GM19455 (cell line): ENCODE measurements at regions not wholly inside any gene's neighbourhood (a gene's known extent, or its start where the extent isn't known, plus 50 kb on each side); places are given as distances from the start of the nearest gene placed in this dataset.

Source experiments
- ATAC-seq: cut with Tn5 transposase; IDR thresholded peaks from one replicate; pipeline ENCODE4 v1.9.1; 2021; ENCODE audit not compliant: unreplicated experiment

DNA sequence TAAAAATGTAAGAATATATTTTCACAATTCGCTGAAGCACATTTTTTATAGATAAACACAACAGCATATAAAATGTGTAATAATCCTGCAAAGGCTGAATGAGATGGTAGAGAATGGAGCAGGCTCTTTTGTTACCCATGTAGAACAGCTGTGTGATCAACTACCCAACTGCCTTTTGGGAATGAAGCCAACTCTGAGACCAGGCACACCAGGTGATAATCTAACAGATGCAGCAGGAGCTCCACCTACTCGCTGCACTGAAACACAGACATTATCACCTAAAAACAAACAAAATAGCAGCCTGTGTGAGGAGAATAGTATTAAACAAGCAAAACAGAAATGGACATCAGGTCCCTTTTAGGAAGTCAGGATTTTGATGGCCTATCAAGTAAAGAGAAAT is 183.3 kb downstream of the CCDC59 start:
- no peak for ATAC-seq

DNA sequence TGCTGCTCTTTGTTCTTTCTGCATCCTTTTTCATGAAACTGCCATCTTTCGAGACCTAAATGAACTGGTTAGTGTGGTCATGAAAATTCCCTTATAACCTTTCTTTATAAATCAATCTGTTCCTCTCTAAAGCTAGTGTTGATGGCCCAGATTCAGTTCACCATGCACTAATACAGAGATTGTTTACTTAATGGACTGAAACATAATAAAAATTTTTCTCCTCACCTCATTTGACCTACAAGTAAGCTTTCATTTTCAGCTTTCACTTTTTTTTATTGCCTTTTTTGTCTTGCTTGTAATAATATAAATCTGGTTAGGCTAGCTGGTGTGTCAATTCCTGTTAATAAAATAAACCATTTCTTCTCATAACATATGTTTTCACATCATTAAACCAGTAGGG is 183.8 kb downstream of the CCDC59 start:
- no peak for ATAC-seq

DNA sequence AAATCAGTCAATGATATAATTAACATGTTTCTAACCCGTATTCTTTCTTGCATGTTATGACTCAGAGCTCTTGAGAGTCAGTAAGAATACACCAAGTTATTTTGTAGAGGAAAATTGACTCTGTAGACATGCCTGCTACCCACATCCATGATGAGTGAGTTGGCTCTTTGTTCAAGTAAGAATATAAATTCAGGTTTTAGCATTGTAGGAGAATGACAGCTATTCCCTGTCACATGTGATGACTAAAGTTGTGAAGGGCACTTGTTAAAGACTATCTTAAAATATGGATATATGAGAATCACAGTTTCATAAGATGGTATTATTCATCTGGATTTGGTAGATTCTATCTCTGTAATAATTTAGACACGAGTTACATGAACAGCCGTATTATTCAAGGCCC is 209.1 kb downstream of the CCDC59 start:
- no peak for ATAC-seq

DNA sequence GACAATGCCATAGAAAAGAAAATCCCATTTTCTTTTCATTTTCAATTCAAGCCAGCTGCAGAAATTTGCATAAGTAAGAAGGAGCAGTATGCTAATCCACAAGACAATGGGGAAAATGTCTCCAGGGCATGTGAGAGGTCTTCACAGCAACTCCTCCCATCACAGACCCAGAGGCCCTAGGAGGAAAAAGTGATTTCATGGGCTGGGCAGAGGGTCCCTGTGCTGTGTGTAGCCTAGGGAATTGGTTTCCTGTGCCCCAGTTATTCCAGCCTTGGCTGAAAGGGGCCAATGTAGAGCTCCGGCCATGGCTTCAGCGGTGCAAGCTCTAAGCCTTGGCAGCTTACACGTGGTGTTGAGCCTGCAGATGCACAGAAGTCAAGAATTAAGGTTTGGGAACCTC is 211.4 kb downstream of the CCDC59 start:
- ATAC-seq, result no peak

DNA sequence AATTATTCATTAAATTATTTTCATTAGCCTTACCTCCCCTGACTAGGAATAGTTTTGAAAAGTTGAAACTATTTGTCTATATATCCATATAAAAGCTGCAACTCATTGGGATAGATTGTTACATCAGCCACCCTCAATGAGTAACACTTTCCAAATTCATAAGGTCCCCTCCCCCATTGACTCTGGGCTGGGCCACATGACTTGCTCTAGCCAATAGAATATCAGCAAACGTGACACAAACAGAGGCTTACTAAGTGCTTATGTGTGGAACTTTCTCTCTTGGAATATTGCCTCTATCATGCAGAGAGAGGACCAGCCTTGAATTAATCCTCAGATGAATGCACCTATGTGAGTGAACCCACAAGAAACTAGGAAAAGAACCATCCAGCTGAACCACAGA is 213.7 kb downstream of the CCDC59 start:
- ATAC-seq, result no peak

DNA sequence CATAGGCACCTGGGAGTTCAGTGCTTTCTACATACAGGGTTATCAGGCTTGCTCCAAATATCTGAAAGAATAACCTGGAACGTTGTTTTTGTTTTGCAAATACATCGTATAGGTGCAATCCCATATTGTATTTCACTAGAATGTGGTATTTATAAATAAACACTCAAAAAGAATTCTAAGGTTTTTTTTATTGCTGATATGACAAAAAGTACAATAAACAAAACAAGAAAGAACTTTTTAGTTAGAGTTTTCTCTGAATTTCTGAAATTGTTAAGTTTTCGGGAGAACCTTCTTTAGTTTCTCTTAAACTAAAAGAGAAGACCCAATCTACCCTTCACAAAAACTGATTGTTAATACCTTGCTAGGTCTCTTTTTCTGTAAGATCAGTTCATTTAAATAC is 225.8 kb downstream of the CCDC59 start:
- no peak for ATAC-seq

DNA sequence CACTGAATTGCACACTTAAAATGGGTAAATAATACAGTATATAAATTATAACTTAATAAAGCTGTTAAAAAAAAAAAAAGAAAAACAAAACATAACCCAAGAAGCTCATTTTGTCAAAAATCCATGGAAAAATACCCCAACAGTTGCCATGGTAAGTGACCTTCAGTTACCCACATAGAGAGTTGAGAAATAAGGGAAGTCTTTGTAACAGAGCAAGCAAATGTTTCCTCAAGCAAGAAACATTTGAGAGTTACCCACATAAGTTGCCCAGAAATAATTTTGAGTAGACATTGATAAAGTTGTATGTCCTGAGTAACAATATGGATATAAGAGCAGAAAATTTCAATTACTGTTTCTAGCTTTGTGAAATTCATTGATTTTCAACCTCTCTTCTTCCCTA is 227.4 kb downstream of the CCDC59 start:
- no peak for ATAC-seq

DNA sequence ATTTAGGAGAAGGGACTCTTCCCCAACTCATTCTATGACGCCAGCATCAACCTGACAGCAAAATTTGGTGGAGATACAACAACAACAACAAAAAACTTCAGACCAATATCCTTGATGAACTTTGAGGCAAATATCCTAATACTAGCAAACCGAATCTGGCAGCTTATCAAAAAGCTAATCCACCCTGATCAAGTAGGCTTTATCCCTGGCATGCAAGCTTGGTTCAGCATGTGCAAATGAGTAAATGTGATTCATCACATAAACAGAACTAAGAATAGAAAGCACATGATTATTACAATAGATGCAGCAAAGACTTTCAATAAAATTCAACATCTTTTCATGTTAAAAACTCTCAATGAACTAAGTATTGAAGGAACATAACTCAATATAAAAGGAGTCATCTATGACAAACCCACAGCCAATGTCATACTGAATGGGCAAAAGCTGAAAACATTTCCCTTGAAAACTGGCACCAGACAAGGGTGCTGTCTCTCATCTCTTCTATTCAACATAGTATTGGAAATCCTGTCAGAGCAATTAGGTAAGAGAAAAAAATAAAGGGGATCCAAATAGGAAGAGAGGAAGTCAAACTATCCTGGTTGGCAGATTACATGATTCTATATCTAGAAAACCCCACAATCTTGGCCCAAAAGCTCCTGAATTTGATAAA is 233.3 kb downstream of the CCDC59 start:
- ATAC-seq, result no peak

DNA sequence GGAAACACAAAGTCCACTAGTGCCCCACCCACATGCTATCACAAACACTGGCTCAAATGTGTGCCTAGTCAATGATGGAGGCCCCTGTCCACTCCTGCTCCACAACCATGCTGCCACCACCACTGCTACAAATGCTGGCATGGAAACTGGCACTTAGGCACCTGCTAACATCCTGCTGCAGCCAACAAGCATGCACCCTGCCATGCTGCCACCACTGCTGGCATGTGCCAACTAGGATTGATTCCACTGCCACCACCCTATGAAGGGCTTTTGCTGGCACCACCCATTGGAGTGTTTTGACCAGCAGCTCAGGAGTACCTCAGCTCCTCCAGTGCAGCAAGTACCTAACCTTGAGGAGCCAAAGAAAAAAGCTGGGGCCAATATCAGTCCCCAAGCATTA is 236.6 kb downstream of the CCDC59 start:
- no peak for ATAC-seq

DNA sequence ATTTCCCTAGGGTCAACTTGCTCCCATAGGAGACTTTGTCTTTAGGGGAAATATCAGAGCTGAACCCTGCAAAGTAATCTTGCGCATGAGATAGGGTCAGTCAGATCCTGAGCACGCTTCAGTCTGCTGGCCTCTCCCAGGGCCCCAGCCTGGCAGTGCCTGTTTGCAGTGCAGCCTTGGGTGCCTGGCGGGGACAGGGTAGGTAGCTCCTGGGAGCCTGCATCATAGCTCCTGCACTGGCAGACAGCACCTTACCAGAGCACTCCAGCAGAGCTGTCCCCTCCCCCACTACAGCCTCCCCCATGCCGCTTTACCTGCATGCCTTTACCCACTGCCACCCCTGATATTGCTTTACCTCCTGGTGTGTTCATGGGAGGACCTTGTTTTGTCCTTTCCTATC is 237.3 kb downstream of the CCDC59 start:
- no peak for ATAC-seq

DNA sequence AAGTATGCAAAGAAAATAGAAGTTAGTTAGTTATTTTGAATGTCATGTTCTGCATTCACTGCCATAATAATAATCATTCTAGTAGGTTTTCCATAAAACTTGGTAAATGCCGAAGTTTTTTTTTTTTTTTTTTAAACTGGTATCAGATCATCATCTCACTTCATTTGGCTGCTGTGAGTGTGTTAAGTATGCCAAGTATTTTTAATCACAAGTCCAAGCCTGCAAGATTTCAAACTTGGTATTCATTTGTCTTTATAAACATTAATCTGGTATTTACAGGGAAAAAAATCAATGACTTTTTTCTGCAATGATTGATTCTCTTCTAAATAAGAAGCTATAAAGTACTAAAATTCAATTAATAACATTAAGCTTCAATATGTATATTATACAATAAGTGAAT is 248.9 kb downstream of the CCDC59 start:
- no peak for ATAC-seq

DNA sequence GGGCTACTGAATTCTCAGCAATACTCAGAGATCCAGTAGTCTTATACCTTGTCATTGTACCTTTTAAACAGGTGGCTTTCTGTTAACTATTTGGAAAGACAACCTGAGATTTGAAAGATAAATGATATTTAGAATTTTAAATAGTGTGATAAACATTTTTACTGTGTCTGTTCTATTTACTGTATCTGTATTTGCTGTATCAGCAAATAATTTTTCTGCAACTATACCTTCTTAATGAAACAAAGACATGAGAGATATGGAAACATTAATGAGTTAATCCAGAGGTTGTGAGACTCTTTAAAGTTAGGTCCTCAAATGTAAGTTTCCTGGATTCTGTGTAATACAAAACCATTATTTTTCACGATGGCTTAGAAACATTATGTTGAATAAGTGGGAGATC is 249.6 kb downstream of the CCDC59 start:
- ATAC-seq, result no peak

DNA sequence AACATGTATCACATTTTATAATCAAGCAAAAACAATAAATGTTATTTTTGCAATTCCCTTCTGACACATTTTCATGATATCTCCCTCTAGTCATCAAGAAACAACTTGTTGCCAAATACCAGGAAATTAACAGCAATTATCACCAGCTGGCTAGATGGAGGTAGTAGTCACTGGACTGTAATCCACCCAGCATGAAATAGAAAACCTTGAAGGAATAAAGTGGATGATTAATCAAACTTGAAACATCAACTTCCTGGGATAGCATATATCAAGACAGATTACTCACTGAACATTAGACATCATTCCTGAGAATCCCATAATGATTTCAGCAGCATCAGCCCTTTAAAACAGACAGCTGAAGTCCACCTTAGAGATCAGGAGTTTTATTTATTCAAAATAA is 259.0 kb downstream of the CCDC59 start:
- no peak for ATAC-seq

DNA sequence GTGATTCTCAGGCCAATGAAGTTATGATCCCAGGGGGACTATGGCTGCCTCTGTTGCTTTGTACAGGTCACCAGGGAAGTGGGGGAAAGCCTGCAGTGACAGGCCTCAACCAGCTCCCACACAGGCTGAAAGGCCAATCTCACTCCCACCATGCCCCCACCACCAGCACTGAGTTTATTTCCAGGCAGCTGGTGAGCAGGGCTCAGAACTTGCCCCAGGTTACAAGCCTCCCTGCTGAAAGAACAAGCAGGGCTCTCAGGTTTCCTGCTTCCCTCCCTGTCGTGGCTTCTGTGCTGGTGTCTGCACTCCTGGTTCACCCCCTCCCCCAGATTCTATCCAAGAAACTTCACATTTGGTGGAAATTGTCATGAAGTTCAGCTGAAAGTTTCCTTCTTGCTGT is 260.3 kb downstream of the CCDC59 start:
- ATAC-seq, result no peak

DNA sequence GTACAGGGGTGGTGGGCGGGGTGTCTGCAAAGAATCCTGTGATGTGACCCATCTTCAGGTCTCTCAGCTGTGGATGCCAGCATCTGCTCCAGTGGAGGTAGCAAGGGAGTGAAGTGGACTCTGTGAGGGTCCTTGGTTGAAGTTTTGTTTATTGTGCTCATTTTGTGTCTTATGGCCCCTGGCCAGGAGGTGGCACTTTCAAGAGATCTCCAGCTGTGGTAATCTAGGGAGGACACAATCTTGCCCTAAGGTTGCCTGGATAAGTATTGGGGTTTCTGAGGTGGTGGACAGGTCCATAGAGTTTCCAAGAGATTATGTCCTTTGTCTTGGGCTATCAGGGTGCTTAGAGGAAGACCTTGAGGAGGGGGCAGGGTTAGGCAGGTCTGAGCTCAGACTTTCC is 260.7 kb downstream of the CCDC59 start:
- ATAC-seq, result no peak

DNA sequence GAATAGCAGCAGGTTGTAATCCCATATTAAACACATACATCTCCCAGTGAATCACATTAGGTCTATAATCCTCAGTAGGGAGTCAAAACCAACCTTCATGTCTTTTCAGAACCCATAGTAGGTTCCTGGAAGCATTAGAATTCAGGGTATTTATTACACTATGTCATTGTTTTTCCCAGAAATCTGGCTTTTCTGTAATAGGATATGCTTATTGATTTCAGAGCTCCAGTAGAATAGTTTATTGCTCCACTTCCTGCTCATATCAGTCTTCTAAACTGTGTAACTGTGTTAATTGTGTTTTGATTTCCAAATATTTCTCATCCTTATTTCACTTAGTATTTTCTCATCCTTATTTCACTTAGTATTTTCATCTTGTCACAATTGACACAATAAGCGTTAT is 268.0 kb downstream of the CCDC59 start:
- ATAC-seq, result no peak

DNA sequence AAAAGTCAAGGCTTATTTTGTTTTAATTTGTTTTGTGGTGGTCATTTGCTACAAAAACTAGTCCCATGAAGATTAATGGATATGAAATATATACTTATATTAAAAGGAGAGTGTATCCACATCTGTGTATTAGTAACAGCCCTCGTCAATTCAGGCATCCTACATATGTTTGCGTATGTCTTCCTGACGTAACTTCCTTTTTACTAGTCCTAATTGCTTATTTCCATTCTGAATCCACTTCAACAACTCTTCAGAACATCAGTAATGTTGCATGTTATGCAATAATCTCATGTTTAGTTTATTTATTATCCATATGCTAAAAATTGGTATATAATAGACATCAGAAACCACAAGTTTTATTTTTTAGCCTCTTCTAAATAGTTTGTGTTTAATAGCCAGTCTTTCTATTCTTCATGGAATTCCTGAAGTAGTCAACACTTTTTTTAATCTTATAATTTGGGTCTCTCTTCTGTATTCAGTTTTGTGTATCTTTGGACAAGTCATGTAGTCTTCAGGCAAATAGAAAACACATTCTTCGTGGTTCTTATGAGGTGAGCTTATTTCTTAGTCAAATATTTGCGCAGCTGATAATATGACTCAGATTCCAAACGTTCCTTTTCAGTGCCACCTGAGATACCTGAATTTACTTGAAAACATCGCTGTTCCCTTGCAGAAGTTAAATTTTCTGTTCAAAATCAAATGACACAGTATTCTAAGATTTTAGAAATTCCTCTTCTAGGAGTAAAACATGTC is 268.6 kb downstream of the CCDC59 start:
- no peak for ATAC-seq

DNA sequence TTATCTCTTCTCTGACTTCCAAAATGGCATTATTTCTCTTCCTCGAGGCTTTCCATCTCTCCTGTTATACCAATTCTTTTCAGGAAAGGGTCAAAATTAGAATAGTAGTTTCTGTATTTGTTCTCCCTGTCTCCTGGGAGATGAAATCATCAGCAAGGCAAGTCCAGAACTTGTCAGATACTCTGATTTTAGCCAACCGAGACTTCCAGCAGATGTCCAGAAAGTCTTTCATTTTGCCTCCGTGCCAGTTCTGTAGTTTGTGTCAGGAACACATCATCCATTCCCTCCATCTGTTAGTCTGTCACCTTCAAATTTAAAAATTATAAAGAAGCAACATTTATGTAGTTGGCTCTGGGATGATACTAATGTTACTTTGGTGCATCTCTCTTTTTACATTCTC is 275.7 kb downstream of the CCDC59 start:
- no peak for ATAC-seq

DNA sequence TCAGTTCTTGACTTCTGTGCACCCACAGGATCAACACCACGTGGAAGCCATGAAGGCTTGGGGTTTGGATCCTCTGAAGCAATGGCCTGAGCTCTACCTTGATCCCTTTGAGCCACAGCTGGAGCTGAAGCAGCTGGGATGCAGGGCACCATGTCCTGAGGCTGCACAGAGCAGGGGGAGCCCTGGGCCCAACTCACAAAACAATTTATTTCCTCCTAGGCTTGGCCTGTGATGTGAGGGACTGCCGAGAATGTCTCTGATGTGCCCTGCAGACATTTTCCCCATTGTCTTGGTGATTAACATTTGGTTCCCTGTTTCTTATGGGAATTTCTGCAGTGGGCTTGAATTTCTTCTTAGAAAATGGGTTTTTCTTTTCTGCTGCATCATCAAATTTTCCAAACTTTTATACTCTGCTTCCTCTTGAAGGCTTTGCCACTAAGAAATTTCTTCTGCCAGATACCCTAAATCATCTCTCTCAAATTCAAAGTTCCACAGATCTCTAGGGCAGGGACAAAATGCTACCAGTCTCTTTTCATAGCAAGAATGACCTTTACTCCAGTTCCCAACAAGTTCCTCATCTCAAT is 288.2 kb downstream of the CCDC59 start:
- no peak for ATAC-seq

DNA sequence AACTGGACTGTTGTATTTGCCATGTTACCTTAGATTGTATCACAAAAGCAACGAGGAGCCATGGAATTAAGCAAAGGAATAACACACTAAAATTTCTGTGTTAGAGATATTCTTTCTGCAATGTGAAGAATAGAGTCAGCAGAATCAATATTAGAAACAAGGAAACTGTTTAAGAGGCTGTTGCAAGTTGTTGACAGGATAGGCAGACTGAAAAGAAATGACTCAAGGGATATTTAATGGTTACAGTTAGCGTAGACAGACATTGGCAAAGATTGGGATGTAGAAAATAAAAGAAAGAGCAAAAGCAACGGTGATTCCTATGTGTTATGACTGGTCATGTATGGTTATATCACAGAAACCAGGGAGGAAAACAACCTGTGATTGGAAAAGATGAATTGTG is 299.0 kb upstream of the PPFIA2 start:
- ATAC-seq, result no peak

DNA sequence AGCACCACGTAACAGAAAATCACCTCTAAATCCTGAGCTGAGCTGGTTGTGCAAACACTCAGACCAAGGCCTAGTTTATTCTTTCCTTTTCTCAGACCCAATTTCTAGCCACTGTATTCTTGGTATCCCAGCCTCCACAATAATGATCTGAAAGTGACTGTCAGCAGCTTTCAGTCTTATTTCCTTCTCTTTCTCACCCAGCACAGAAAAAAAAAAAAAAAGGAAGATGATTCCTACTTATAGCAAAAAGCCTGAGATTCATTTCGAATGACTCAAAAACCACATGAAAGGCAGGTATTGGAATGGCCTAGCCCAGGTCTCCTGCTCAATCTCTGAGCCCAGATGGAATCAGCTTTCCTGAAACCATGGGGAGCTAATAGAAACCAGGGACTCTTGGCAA is 298.6 kb upstream of the PPFIA2 start:
- ATAC-seq, result no peak

DNA sequence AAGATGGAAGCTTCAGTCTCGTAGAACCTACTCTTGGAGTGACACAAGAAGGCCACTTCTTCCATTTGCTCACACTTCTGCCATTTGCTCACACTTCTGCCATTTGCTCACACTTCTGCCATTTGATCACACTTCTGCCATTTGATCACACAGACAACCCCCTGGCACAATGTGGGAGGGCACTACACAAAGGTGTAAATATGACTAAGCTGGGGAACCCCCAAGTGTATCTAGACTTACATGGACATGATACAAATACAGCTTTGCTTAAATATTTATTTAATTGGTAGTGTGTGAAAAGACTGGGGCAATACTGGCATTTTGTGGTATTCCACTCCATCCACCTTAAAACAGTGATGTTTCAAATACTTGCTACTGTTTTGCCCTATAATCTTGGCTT is 296.2 kb upstream of the PPFIA2 start:
- ATAC-seq, result no peak

DNA sequence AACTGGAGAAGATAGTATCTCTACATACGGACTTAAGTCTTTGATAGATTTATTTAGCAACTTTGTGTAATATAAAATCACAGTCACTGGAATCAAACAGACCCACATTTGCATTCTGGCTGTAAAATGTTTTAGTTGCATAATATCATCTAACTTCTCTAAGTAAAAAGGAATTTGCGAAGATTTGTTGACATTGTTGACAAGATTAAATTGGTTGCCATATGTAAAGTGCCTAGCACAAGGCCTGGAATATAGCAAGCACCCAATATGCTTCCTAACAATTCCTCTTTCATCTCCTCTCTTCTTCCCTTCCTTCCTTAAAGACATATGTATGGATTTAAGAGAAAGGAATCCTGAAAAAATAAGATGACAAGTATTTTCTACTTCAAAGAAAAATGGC is 295.4 kb upstream of the PPFIA2 start:
- ATAC-seq, result no peak
